ENCODE measurements at regions not wholly inside any gene's neighbourhood (a gene's known extent, or its start where the extent isn't known, plus 50 kb on each side); places are given as distances from the start of the nearest gene placed in this dataset.

DNA sequence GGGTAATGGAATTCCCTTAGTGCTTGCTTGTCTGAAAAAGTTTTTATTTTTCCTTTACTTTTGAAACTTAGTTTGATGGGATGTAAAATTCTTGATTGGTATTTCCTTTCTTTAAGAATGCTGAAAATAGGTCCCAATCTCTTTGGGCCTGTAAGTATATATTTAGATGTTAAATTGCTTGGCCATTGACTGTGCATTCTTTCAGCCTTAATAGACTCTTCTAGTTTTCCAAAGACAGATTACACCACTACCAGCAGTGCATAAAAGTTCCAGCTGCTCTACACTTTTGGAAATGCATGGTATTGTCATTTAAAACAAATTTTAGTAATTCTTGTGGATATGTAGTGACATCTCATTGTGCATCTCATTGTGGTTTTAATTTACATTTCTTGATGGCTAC, 464.8 kb upstream of the USP24 start:
- no peak overlapping the region for H3K4me2 ChIP-seq (ENCODE audit: low read length)
- H2AFZ ChIP-seq (ENCODE audit: low read depth, low read length): no peak overlapping the region
- H3K27me3 ChIP-seq (ENCODE audit: low read depth, low read length): no peaks in the 10 kb centered on the region
- no peaks in the 10 kb centered on the region for H4K20me1 ChIP-seq (ENCODE audit: insufficient read depth, low read length)
- H3K4me1 ChIP-seq (ENCODE audit: low read length): no peaks in the 10 kb centered on the region
- H3K36me3 ChIP-seq (replicated peaks; ENCODE audit: low read depth, low read length): no peaks in the 10 kb centered on the region
- no peaks in the 10 kb centered on the region for H3K9me3 ChIP-seq (ENCODE audit: insufficient read depth, low read length)
- no peak overlapping the region for H3K4me3 ChIP-seq (ENCODE audit: low read length)
- H3K27ac ChIP-seq (ENCODE audit: low read length): no peak overlapping the region
- no peak overlapping the region for H3K9ac ChIP-seq (ENCODE audit: low read length)
- TF ChIP-seq, protein P1, sequence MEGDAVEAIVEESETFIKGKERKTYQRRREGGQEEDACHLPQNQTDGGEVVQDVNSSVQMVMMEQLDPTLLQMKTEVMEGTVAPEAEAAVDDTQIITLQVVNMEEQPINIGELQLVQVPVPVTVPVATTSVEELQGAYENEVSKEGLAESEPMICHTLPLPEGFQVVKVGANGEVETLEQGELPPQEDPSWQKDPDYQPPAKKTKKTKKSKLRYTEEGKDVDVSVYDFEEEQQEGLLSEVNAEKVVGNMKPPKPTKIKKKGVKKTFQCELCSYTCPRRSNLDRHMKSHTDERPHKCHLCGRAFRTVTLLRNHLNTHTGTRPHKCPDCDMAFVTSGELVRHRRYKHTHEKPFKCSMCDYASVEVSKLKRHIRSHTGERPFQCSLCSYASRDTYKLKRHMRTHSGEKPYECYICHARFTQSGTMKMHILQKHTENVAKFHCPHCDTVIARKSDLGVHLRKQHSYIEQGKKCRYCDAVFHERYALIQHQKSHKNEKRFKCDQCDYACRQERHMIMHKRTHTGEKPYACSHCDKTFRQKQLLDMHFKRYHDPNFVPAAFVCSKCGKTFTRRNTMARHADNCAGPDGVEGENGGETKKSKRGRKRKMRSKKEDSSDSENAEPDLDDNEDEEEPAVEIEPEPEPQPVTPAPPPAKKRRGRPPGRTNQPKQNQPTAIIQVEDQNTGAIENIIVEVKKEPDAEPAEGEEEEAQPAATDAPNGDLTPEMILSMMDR (IDR thresholded peaks at IDR 0.05; ENCODE audit: low read depth, low read length): no peak
- TF ChIP-seq EZH2phosphoT487 (IDR thresholded peaks at IDR 0.05; ENCODE audit: low read depth): no peak
- H3K79me2 ChIP-seq (ENCODE audit: low read length): no peaks in the 10 kb centered on the region

DNA sequence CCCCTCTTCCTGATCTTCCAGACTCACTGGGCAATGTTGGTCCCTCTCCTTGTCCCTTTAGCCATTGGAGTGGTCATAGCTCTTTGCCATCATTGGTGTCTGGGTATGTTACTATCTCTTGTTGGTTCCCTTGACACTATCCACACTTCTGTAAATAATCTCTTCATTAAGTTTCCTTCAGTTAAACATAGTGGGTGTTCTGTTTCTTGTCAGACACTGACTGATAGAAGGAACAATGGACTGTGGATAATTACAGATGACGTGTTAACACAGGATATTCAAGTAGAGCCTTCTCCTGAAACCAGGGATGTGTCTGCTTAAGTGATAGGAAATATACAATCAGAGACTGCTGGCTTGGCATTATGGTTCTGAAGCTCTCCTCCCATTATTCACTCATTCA, 458.3 kb upstream of the USP24 start:
- H3K27me3 ChIP-seq (ENCODE audit: low read depth, low read length): no peaks in the 10 kb centered on the region
- no peak overlapping the region for H3K4me3 ChIP-seq (ENCODE audit: low read length)
- no peaks in the 10 kb centered on the region for H4K20me1 ChIP-seq (ENCODE audit: insufficient read depth, low read length)
- H3K4me1 ChIP-seq (ENCODE audit: low read length): no peaks in the 10 kb centered on the region
- no peak for TF ChIP-seq EZH2phosphoT487 (IDR thresholded peaks at IDR 0.05; ENCODE audit: low read depth)
- TF ChIP-seq, protein P1 (IDR thresholded peaks at IDR 0.05; ENCODE audit: low read depth, low read length): no peak
- no peaks in the 10 kb centered on the region for H3K79me2 ChIP-seq (ENCODE audit: low read length)
- H3K9me3 ChIP-seq (ENCODE audit: insufficient read depth, low read length): no peaks in the 10 kb centered on the region
- H2AFZ ChIP-seq (ENCODE audit: low read depth, low read length): no peak overlapping the region
- H3K4me2 ChIP-seq (ENCODE audit: low read length): no peak overlapping the region
- H3K9ac ChIP-seq (ENCODE audit: low read length): no peak overlapping the region
- no peak overlapping the region for H3K27ac ChIP-seq (ENCODE audit: low read length)
- H3K36me3 ChIP-seq (replicated peaks; ENCODE audit: low read depth, low read length): no peaks in the 10 kb centered on the region

DNA sequence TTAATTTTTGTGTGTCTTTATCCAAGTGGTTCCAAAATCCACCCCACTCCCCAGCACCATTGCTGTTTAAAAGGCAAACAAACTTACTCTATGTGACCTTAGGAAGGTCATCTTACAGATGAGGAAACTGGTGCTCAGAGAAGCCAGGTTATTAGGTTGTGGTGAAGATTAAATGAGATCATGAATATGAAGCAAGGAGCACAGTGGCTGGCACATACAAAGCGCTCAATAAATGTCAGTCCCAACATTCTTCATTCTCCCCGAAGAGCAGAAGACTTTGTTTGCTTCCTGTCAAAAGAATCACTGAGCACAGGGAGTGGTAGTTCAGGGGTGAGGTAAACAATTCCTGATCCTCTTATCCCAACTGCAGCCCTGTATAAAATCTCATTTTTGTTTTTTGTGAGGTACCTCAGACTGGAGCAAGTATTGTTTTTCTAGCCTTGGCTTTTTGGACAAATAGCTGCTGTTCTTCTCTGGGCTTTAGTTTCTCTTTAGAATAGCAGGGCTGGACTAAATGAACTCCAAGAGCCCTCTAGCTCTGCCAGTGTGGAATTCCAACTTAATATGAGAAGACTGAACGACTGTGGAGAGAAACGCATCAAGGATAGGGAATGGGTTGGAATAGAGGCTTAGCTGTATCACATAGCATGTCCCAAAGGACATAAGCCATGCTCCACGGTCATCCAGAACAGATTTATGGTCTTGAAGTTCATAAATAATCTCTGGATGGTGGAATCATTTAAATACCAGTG, 455.3 kb upstream of the USP24 start:
- no peaks in the 10 kb centered on the region for H4K20me1 ChIP-seq (ENCODE audit: insufficient read depth, low read length)
- H3K4me1 ChIP-seq (ENCODE audit: low read length): no peaks in the 10 kb centered on the region
- no peak overlapping the region for H3K27ac ChIP-seq (ENCODE audit: low read length)
- no peaks in the 10 kb centered on the region for H3K27me3 ChIP-seq (ENCODE audit: low read depth, low read length)
- H3K36me3 ChIP-seq (replicated peaks; ENCODE audit: low read depth, low read length): no peaks in the 10 kb centered on the region
- no peak overlapping the region for H3K9ac ChIP-seq (ENCODE audit: low read length)
- no peaks in the 10 kb centered on the region for H3K79me2 ChIP-seq (ENCODE audit: low read length)
- H2AFZ ChIP-seq (ENCODE audit: low read depth, low read length): no peak overlapping the region
- TF ChIP-seq, protein P1 (IDR thresholded peaks at IDR 0.05; ENCODE audit: low read depth, low read length): no peak
- no peak for TF ChIP-seq EZH2phosphoT487 (IDR thresholded peaks at IDR 0.05; ENCODE audit: low read depth)
- H3K4me3 ChIP-seq (ENCODE audit: low read length): no peak overlapping the region
- H3K4me2 ChIP-seq (ENCODE audit: low read length): no peak overlapping the region
- no peaks in the 10 kb centered on the region for H3K9me3 ChIP-seq (ENCODE audit: insufficient read depth, low read length)

DNA sequence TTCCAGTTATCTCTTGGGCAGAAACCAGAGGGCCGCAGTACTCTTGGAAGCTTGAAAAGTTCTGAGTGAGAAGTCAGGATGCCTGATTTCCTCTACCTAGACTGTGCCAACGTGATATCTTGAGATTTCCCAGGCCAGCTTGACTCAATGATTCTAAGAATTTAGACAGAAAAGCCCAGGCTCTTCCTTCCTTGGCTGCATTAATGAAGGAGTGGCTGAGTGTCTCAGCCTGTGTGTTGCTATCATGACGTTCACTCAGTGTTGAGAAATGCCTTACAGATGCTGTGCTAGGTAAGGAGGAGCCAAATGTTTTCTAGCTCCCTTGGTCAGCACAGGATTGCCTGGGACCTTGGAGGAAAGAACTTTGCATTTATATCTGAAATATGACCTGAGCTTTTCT, 454.1 kb upstream of the USP24 start:
- Histone ChIP-seq H3K79me2 (ENCODE audit: low read length) (no peaks in the 10 kb centered on the region), H3K9ac (ENCODE audit: low read length) (no peak overlapping the region), H4K20me1 (ENCODE audit: insufficient read depth, low read length) (no peaks in the 10 kb centered on the region), H3K27ac (ENCODE audit: low read length) (no peak overlapping the region), H3K4me3 (ENCODE audit: low read length) (no peak overlapping the region), H2AFZ (ENCODE audit: low read depth, low read length) (no peak overlapping the region), H3K9me3 (ENCODE audit: insufficient read depth, low read length) (no peaks in the 10 kb centered on the region), H3K27me3 (ENCODE audit: low read depth, low read length) (no peaks in the 10 kb centered on the region), H3K4me2 (ENCODE audit: low read length) (no peak overlapping the region), H3K36me3 (replicated peaks; ENCODE audit: low read depth, low read length) (no peaks in the 10 kb centered on the region), H3K4me1 (ENCODE audit: low read length) (no peaks in the 10 kb centered on the region)
- TF ChIP-seq, protein P1 (IDR thresholded peaks at IDR 0.05; ENCODE audit: low read depth, low read length): no peak
- TF ChIP-seq EZH2phosphoT487 (IDR thresholded peaks at IDR 0.05; ENCODE audit: low read depth): no peak

Data from OCI-LY3 (cell line).